ENCODE measurements at regions not wholly inside any gene's neighbourhood (a gene's known extent, or its start where the extent isn't known, plus 50 kb on each side); places are given as distances from the start of the nearest gene placed in this dataset.
"Not testable (repeated sequence)": the region's sequence is repeated elsewhere in the genome, so short reads cannot be mapped to it uniquely, and the experiment has no call there.

DNA sequence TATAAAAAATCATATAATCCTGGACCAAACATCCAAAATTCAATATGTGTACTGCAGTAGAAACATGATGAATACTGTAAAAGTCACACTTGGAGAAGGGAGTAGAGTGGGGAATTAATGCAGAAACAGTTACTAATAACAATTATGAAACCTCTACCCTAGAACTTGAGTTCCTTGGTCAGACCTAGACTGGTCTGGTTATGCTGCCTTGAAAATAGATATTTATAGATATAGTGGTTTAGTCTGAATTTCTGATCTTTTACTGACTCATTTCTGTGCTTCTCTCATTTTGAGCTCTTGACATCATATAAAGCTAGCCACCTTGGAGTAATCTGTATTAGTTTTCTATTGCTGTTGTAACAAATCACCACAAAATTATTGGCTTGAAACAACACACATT is 808.7 kb upstream of the CDH10 start:
- DNase-seq (ENCODE audit: low spot score) = no peak

DNA sequence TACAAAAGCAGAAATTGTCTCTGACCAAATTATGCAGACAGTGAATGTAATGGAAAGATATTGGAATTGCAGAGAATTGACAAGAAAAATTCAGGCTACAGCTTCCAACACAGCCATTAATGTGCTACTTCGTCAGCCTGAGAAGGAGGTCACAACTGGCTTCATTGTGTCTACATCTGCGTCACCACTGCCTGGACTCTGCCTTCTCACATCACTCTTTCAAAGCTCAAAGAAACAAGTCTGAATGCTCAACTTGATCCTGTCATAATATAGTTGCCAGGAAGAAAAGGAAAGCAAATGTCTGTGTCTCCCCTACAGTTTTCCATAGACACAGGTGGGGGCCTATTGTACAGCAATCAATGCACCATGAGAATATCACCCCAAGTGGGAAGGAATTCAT is 806.5 kb upstream of the CDH10 start:
- no peak for DNase-seq (ENCODE audit: low spot score)

DNA sequence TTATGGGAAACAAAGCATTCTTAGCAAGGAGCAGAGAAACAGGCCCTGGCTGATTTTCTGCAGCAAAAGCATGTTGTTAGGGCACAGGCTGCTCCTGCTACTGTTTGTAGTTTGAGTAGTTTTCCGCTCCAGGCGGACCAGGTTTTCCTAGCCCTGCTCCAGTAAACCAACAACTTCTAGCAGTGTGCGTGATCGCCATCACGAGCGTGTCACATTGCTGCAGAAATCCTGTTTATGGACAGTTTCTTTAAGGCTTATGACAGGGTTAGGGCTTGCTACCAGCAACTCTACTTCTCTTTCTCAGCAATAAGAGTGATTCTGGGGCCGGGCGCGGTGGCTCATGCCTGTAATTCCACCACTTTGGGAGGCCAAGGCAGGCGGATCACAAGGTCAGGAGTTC is 803.9 kb upstream of the CDH10 start:
- DNase-seq (ENCODE audit: low spot score) = no peak

DNA sequence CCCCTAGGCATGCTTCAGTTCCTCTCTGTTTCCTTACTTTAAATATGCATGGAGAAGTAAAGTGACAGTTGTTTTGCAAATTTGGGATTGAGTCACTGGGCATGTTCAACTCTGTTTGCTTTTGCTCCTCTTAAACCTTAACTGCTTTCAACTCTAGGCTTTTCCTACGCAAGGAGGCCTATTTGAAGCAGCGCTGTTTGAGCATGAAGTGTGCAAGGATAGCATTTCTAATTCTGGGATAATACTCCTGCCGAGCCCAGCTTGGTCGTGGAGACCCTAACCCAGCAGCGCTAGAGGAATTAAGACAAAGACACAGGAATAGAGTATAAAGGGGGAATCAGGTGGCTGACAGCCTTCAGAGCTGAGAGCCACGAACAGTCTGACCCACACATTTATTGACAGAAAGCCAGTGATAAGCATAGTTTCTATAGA is 803.4 kb upstream of the CDH10 start:
- no peak for DNase-seq (ENCODE audit: low spot score)

DNA sequence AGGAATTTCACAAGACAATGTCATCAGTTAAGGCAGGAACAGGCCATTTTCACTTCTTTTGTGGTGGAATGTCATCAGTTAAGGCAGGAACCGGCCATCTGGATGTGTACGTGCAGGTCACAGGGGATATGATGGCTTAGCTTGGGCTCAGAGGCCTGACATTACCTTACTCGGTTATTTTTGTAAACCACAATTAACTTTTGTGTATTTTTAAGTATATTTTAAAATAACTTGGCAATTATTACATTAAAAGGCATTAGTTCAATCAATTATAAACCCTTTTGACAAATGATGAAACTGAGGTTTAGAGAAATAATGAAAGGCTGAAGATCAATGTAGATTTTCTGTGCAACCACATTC is 801.3 kb upstream of the CDH10 start:
- not testable (repeated sequence) for DNase-seq (ENCODE audit: low spot score)

DNA sequence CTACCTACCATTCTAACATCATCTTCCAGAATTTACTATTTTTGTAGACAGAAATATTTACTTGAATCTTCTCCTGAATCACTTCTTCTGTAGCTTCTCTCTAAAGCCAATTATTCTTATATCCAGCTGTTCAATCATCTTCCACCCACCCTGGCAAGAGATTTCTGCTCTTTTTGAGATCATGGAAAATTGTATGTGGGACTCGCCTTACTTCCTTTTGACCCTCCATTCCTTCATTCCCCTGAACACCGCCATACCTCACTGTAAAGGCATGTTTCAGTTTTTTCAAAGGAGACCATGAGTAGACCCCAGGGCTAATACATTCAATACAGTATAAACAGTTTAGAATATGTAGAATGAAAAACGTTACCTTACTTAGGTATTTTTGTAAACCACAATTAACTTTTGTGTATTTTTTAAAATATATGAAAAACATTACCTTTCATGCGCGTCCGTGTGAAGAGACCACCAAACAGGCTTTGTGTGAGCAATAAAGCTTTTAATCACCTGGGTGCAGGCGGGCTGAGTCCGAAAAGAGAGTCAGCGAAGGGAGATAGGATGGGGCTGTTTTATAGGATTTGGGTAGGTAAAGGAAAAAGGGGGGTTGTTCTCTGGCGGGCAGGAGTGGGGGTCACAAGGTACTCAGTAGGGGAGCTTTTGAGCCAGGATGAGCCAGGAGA is 800.7 kb upstream of the CDH10 start:
- DNase-seq (ENCODE audit: low spot score) = not testable (repeated sequence)

DNA sequence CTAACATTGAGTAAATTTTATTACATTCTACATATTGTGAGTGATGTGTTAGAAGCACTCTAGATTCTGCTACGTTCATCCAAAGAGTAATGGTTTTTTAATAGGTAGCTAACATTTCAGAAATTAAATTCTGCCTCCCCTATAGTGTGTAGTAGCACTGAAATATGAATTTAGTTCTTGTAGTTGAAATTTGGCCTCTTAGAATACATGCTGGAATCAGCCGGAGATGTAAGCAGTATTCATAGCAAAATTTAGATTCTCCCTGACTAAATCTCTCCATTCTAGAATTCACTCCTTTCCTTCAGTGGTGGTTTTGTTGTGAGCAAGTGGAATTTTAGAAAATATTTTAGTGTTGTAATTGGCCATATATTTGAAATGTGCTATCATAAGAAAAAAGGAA is 799.9 kb upstream of the CDH10 start:
- DNase-seq (ENCODE audit: low spot score) = no peak

DNA sequence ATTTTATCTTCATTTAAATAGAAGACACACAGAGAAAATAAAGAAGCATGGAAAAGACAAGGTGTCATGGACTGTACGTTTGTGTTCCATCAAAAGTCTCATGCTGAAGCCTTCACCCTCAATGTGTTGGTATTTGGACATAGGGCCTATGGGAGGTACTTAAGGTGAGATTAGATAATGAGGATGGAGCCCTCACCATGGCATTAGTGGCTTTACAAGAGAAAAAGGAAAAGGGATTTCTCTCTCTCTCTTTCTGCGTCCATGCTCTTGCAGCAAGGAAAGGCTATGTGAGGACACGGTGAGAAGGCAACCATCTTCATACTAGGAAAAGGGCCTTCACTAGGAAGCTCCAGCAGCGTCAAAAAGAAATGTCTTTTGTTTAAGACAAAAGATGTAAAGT is 797.0 kb upstream of the CDH10 start:
- no peak for DNase-seq (ENCODE audit: low spot score)

DNA sequence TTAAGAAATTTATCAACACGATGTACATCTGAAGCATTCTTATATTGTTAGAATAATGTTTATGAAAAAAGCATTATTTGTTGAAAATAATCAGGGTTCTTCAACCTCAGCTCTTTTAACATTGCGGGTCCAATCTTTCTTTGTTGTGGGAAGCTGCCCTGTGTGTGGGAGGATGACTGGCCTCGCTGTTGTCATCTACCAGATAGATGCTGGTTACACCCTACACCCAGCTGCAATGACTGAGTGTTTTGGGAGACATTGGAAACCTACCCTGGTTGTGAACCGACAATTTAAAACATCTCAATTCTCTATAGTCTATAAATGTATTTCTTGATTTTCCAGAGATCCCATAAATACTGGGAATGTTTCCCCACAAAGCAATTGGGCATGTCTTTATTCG is 794.2 kb upstream of the CDH10 start:
- no peak for DNase-seq (ENCODE audit: low spot score)

DNA sequence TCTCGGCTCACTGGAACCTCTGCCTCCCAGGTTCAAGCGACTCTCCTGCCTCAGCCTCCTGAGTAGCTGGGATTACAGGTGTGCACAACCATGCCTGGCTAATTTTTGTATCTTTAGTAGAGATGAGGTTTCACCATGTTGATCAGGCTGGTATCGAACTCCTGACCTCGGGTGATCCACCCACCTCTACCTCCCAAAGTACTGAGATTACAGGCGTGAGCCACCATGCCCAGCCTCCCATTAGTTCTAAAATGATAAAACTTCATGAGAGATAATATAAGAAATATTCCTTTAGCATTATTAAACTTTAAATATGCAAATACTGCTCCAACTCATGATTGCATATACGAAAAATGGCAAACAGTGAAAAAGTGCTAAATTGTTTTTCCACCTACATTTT is 793.6 kb upstream of the CDH10 start:
- DNase-seq (ENCODE audit: low spot score) = not testable (repeated sequence)

DNA sequence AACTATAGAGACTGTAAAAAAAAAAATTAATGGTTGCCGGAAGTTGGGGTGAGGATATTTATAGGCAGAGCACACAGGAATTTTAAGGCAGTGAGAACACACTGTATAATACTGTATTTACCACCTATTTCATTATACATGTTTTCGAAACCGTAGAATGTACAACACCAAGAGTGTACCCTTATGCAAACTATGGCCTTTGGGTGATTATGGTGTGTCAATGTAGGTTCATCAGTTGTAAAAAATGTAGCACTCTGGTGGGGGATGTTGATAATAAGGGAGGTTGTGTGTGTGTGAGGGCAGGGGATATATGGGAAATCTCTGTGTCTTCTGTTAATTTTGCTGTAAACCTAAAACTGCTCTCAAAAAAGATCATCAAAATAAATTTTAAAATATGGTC is 791.7 kb upstream of the CDH10 start:
- no peak for DNase-seq (ENCODE audit: low spot score)

DNA sequence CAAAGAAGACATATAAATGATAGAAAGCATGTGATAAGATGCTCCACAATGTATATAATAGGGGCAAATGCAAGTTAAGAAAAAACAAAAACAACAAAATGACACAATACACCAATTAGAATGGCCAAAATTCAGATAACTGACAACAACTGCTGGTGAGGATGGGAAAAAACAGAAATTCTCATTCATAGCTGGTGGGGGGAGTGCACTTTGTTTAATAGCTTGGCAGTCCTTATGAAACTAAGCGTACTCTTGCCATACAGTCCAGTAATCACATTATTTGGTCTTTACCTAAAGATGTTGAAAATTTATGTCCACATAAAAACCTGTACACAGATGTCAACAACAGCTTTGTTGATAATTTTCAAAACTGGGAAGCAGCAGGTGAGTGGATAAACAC is 791.1 kb upstream of the CDH10 start:
- DNase-seq (ENCODE audit: low spot score) = no peak

DNA sequence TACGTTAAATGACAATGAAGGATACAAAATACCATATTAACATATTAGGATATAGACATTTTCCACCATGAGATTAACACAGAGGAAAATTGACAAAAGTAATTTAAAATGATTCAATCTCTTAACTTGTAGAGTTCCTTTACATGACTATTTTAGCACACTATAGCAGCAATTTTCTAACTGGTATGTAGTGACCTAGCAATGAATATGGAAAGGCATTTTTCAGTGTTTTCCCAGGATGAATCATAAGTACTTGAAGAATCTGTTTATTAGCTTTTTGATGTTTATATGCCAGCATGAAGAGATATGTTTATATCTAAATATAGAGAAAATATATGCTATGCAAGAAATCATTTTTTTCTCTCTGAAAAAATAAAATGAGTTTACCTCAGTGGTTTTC is 782.5 kb upstream of the CDH10 start:
- no peak for DNase-seq (ENCODE audit: low spot score)

GRCh38 chr5:25423271-25423670 is 778.5 kb upstream of the CDH10 start:
- no peak for DNase-seq (ENCODE audit: low spot score)

- DNase-seq (ENCODE audit: low spot score) = no peak
Measured at GRCh38 chr5:25419684-25420083, 774.9 kb upstream of the CDH10 start.

DNA sequence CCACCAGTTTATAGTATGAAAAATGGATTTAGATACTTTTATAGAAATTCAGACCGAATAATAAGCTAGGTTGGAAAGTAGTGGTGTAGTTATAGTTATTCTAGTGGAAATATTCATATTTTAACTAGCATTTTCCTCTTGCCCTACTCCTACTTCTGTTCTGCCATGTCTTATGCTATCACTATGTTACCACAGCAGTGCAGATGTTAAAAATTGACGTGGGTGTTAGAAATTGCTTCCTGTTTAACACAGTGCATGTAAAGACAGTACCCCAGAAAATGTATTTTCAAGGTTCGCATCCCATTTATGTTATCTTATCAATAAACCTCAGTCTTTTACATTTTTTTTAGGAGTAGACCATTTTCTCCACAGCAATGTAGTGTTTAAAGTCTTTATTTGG is 774.2 kb upstream of the CDH10 start:
- no peak for DNase-seq (ENCODE audit: low spot score)

DNA sequence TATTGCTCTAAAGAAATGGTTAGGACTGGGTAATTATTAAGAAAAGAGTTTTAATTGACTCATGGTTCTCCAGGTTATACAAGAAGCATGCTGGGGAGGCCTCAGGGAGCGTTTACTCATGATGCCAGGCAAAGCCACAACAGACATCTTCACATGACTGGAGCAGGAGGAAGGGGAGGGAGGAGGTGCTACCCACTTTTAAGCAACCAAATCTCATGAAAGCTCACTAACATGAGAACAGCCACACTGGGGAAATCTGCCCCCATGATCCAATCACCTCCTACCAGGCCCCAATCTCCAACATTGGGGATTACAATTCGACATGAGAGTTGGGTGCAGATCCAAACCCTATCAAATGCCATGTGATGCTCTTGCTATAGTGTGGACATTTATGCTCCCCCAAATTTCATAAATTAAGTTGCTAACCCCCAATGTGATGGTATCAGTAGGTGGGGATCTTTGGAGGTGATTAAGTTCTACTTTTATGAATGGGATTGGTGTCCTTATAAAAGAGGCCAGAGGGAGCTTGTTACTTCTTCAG is 773.6 kb upstream of the CDH10 start:
- DNase-seq (ENCODE audit: low spot score) = no peak

DNA sequence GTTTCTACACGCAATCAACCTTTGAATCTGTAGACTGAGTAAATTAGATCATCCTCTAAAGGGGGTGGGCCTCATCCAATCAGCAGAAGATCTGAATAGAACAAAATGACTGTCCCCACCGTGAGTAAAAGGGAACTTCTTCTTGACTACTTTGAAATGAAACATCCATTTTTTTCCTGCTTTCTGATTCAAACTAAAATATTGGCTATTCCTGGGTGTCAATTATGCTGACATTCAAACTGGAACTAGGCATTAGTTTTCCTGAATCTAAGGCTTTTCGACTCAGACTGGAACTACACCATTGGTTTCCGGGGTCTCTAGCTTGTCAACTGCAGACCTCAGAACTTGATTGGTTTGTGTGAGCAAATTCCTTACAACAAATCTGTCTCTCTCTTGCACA is 772.2 kb upstream of the CDH10 start:
- DNase-seq (ENCODE audit: low spot score) = no peak

- DNase-seq (ENCODE audit: low spot score) = no peak
Measured at GRCh38 chr5:25415970-25416369, 771.2 kb upstream of the CDH10 start.

GRCh38 chr5:25414742-25415141 is 770.0 kb upstream of the CDH10 start:
- DNase-seq (ENCODE audit: low spot score) = no peak

GRCh38 chr5:25412116-25412661 is 767.4 kb upstream of the CDH10 start:
- DNase-seq (ENCODE audit: low spot score) = no peak

DNA sequence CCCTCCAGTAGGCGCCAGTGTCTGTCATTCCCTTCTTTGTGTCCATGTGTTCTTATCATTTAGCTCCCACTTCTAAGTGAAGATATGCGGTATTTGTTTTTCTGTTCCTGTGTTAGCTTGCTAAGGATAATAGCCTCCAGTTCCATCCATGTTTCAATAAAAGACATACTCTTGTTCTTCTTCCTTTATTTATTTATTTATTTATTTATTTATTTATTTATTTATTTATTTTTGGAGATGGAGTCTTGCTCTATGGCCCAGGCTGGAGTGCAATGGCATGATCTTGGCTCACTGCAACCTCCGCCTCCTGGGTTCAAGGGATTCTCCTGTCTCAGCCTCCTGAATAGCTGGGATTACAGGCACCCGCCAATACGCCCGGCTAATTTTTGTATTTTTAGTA is 762.6 kb upstream of the CDH10 start:
- DNase-seq (ENCODE audit: low spot score) = not testable (repeated sequence)

DNA sequence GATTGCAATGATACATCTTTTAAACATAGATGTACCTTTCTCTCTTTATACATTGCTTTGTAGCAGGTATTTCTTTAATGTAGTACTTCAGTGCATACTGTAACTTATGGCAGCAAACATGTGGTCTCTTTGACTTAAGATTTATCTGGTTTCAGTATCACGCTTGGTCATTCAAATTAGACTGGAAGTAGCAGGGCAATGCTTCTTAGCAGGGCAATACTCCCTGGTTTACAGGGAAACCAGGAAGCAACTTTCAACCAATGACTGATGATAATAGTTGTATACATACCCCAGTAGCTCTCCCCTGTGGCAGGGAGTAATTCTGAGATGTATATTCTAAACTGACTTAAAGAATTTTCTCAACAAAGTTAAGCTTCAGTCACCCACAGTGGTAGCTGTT is 761.1 kb upstream of the CDH10 start:
- no peak for DNase-seq (ENCODE audit: low spot score)

- no peak for DNase-seq (ENCODE audit: low spot score)
Measured at GRCh38 chr5:25399878-25400480, 755.2 kb upstream of the CDH10 start.

All from hepatic stellate cell (primary cell).